GM18507 (cell line): ENCODE measurements at regions not wholly inside any gene's neighbourhood (a gene's known extent, or its start where the extent isn't known, plus 50 kb on each side); places are given as distances from the start of the nearest gene placed in this dataset.
A peak's percentile ranks its signal among the peaks of the same experiment; 100 is the strongest.

Source experiments
- DNase-seq: peaks from one replicate; pipeline ENCODE4 v3.0.0; 2011; ENCODE audit warnings: low read depth; ENCODE audit not compliant: insufficient read length; ENCODE audit errors: extremely low spot score
- FAIRE-seq: peaks from 2 replicates; lab custom pipeline; 2011; peaks lifted over from hg19 to GRCh38; lab: Jason Lieb, UNC

GRCh38 chr12:126067626-126068329, 1002.5 kb downstream of the AACS start:
- DNase-seq (no peak), FAIRE-seq (no peak)

GRCh38 chr12:126069549-126070165, 1004.4 kb downstream of the AACS start:
- DNase-seq: no peak
- peak; percentile 75 for FAIRE-seq

DNA sequence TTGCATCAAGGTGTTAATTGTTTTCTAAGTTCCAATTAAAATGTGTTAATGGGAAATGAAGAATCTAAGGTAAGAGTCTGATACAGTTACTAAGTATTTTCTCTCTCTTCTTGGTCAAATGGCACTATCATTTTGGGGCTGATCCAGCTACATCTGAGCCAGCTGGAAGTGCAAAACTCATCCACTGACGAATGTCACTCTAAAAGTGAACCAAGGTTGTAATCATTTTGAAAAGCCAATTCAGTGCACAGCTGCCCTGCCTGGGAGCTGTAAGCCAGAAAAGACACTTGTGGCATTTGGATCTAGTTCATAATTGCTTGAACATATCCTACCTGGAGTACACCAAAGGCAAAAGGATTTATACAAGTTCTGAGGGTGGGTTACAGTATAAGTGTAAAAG, 1011.3 kb downstream of the AACS start:
- no peak for FAIRE-seq
- DNase-seq: no peak

DNA sequence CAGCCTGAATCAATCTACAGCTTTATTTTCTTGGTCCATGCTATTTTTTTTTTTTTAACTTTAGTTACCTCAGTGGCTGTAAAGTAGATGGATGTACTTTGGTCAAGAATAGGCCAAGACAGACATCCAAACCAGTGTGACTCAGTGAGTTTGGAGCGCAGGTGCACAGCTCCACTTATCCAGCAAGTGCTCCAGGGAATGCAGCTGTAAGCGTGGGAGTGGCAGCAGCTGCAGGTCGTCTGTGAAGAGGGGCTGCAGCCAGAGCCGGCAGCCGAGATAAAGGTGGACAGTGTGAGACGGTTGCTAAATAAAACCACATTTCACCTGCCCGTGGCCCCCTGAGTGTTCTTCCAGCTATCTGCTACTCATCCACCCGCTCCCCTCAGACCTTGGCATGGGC, 1018.7 kb downstream of the AACS start:
- no peak for DNase-seq
- no peak for FAIRE-seq

DNA sequence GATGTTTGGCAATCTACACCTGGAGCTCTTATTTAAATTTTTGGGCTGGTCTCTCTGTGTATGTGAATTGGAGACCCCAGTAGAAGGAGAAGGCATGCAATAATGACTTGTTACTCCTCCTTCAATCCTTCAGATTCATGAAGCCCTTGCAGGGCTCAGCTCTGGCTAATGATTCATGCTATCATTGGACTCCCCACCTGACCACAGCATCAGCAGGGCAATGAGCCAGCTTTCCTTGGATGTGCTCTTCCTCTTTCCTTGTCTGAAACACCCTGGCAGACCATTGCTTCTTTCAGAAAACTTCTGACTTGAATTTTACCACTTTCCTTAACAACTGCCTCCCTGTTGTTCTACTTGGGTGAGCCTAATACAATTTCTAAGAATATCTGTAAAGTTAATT, 1019.2 kb downstream of the AACS start:
- DNase-seq (no peak), FAIRE-seq (no peak)

DNA sequence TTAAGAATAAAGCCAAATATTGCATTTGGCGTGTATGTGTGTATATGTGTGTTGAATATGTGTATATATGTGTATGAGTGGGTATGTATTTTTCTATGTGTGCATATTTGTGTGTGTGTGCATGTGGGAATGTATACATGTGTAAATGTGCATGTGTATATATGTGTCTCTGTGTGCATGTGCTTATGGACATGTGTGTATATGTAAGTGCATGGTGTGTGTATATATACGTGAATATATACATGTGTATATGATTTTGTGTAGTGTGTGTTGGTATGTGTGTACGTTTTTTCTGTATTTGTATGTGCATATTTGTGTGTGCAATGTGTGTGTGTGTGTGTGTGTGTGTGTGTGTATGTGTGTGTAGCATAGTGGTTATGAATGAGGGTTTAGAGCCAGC, 1021.0 kb downstream of the AACS start:
- no peak for FAIRE-seq

GRCh38 chr12:126087692-126088091, 1022.5 kb downstream of the AACS start:
- DNase-seq: no peak
- FAIRE-seq: no peak

More for the DNA sequence above, 1021.0 kb downstream of the AACS start:
- DNase-seq: no peak

DNA sequence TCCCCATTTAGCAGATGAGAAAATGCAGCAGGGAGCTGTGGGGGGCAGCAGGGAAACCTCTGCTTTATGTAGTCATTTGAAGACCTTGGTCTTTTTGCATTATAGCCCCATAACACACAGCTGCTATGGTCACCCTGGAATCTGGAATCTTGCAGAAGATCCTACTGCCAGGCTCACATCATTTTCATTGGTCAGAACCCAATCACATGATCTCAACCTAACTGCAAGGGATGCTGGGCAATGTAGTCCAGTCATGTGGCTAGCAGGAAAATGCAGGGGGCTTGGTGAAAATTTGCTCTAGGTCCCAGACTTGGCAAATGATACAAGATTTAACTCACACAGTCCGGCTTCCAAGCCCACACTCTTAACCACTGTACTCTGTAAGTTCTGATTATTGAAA, 1028.7 kb downstream of the AACS start:
- DNase-seq (no peak), FAIRE-seq (no peak)

- DNase-seq (no peak), FAIRE-seq (no peak)
Observed at GRCh38 chr12:126095748-126096510, 1030.7 kb downstream of the AACS start.

GRCh38 chr12:126106706-126107105, 1041.5 kb downstream of the AACS start:
- FAIRE-seq: no peak
- DNase-seq: no peak

GRCh38 chr12:126107659-126108058, 1042.4 kb downstream of the AACS start:
- FAIRE-seq (no peak), DNase-seq (no peak)

GRCh38 chr12:126108247-126108646, 1043.0 kb downstream of the AACS start:
- DNase-seq (no peak), FAIRE-seq (no peak)

- FAIRE-seq (no peak), DNase-seq (no peak)
Observed at GRCh38 chr12:126112141-126112540, 1046.9 kb downstream of the AACS start.

DNA sequence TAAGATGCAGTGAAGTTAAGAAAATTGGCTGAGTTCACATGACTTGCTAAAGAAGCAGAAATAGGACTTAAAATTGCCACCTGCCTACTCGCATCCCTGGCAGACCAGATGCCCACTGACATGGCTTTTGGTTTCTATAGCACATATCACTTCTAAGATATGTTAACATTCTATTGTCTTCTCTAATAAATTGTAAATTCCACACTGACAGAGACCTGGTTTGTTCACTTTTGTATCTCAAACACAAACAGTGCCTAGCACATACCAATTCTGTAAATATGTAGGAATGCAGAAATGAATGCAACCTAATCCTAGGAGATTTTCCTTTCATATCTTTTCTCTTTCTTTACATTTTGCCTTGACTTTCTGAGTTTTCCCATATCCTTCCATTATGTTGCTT, 1047.6 kb downstream of the AACS start:
- FAIRE-seq: no peak

DNA sequence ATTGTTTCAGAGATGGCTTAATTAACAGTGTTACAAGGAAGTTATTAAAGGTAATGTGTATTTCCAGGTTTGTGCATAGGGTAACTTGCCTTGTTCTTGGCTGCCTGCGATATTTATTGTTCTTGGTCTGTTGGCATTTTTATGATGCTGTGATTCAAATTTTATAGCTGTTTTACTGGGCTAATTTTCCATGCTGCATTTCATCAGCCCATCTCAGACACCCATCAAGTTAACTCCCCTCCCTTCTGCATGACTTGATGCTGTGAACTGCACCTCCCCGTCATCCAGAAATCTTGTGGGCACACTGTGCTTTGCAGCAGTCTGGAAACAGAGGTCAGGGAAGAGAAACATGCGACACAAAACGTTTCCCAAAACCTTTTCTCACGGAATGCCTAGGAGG, 1049.2 kb downstream of the AACS start:
- DNase-seq (no peak), FAIRE-seq (no peak)

More for the DNA sequence above, 1047.6 kb downstream of the AACS start:
- no peak for DNase-seq

GRCh38 chr12:126117502-126117901, 1052.3 kb downstream of the AACS start:
- FAIRE-seq (no peak), DNase-seq (no peak)

- no peak for FAIRE-seq
- DNase-seq: no peak
Observed at GRCh38 chr12:126139355-126139754, 1074.1 kb downstream of the AACS start.

GRCh38 chr12:126144603-126145002, 1079.4 kb downstream of the AACS start:
- DNase-seq: no peak
- FAIRE-seq: no peak

GRCh38 chr12:126147321-126147720, 1082.1 kb downstream of the AACS start:
- FAIRE-seq: no peak
- no peak for DNase-seq

GRCh38 chr12:126156806-126157574, 1091.8 kb downstream of the AACS start:
- no peak for FAIRE-seq
- no peak for DNase-seq
